NCI-H748 (cell line): ENCODE measurements at regions not wholly inside any gene's neighbourhood (a gene's known extent, or its start where the extent isn't known, plus 50 kb on each side); places are given as distances from the start of the nearest gene placed in this dataset.
A peak's percentile ranks its signal among the peaks of the same experiment; 100 is the strongest.
"Not testable (repeated sequence)": the region's sequence is repeated elsewhere in the genome, so short reads cannot be mapped to it uniquely, and the experiment has no call there.

Source experiments
- DNase-seq: peaks from one replicate; lab custom pipeline; 2025; ENCODE audit not compliant: unreplicated experiment; lab: John Stamatoyannopoulos, UW

DNA sequence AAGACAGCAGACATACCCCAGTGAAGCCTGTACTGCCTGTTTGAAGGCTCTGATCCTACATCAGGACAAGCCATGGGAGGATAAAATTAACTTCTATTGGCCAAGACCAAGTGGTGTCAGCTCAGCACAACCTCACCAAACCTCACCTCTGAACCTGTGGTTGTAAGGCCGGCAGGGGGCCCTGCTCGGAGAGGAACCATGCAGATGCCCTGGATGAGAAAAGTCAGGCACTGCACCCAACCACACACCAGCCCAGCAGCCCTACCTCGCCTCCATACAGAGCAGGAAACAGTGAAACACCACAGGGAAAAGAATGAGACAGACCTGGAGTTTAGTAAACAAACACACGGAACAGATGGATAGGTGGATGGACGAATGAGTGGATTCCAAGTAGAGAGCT, 70.0 kb upstream of the PAX7 start:
- no peak for DNase-seq

DNA sequence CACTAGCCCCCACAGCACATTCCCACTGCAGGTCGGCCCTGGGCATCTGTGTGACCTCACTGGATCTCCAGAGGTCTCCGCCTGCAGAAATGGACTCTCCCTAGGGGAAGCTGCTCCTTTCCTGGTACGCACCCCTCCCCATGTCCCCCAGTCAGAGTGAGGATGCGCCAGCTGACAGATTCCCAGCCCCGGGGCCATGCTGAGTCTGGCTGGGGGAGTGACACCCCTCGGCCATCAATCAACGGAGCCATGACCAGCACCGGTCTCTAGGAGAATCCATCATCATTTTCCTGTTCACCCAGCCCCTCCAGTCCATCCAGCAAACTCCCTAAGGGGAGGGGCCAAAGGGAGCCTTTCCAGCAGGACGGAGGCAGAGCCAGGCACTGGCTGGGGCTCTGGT, 68.7 kb upstream of the PAX7 start:
- DNase-seq, result no peak

DNA sequence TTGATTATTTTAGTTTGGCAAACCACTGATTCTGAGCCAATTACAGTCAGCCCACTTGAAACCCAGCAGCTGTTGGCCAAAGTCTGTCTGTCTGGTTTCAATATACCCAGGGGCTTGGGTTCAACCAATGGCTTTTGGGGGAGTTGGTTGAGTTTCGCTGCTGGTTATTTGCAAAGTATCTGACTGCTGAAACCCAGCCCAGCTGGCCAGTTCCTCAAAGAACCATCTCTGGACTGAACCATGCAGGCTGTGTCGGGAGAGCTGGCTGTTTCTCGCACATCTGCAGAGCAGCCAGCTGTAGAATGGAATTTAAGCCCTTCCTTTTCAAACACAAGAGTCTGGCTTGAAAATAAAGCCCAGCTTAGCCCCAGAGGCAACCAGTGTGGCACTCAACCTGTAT, 66.0 kb upstream of the PAX7 start:
- no peak for DNase-seq

DNA sequence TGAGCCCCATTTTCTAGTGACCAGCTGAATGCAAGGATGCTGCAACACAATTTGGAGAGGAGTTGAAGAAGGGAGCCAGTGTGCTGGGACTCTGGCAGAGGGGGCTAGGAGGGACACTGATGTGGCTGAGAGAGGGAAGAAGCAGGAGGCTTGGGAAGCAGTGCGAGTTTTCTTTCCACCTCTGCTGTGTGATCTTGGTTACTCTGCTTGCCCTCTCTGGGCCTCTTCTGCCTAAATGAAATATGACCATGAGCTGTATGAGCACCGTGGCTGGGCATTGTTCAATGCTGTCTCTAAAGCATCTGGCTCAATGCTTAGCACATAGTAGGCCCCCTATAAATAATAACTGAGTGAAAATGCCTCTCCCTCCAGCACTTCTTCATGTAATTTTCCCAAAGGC, 65.3 kb upstream of the PAX7 start:
- no peak for DNase-seq

DNA sequence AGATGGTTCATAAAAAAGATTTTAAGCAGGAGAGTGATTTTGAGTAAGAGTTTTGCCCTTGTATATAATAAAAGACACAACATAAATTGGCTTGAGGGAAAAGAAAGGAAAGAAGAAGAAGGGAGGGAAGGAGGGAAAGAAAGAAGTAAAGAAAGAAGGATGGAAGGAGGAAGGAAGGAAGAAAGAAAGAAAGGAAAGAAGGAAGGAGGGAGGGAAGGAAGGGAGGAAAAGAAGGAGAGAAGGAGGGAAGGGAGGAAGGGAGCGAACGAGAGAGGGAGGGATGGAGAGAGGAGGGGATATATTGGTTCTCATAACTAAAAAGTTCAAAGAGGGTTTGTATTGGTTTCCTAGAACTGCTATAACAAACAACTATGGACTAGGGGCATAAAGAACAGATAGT, 62.2 kb upstream of the PAX7 start:
- DNase-seq, result no peak

DNA sequence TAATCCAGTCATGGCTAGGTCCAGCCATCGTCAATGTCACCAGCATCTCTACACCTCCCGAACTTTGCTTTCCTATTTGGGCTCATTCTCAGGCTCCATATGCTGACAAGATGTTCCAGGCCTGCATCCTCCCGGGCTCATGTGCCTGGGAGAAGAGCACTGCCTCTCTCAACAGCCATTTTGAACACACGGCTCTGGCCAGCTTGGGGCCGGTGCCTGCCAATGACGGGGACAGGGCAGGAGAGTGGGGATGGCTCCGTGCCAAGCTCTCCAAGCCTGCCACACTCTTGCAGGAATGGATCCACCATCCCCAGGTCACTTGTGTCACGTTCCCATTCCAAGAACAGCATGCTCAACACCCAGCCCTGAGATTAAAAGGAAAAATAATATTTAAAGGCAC, 61.4 kb upstream of the PAX7 start:
- DNase-seq, result no peak

DNA sequence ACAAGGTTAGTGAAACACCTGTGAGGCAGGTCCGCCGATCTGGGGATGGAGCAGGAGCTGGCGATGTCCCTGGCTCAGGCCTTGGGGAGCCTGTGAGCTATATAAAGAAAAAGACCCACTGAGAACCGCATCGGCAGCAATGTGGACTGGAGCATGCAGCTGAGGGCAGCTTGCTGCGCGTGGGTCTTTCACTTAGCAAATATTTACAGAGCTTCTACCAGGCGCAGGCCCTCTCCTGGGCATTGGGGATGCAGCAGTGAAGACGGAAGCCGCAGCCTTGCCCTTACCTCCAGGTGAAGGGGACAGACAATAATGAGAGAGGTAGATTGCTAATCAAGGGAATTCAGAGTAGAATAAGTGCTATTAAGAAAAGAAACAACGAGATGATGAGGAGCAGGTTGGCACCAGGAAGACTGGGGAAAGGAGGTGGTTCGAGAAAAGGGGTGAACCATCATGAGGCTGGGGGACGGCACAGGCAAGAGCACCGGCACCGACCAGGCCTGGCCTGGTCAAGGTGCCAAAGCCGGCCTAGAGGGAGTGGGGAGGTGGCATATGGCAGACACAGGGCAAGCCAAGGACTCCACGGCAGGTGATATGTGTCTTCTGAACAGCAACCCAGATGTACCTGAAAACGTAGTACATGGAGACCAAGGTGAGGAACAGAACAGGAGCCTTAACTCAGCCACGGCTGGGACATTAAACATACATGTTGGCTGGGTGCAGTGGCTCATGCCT, 60.7 kb upstream of the PAX7 start:
- DNase-seq, result peak; percentile 12

DNA sequence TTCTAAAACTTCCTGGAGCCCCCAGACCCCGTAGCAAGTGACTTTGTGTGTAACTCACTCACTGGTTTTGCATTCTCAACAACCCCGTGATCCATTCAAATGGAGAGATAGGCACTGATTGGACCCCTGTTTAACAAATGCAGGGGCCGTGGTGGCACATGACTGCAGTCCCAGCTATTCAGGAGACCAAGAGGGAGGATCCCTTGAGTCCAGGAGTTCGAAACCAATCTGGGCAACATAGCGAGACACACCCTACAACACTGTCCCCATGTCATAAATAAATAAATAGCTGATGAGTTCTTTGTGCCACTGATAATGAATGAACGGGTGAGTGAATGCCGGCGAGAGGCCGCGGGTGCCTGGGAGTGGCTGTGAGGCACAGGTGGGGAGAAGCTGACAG, 59.4 kb upstream of the PAX7 start:
- no peak for DNase-seq

DNA sequence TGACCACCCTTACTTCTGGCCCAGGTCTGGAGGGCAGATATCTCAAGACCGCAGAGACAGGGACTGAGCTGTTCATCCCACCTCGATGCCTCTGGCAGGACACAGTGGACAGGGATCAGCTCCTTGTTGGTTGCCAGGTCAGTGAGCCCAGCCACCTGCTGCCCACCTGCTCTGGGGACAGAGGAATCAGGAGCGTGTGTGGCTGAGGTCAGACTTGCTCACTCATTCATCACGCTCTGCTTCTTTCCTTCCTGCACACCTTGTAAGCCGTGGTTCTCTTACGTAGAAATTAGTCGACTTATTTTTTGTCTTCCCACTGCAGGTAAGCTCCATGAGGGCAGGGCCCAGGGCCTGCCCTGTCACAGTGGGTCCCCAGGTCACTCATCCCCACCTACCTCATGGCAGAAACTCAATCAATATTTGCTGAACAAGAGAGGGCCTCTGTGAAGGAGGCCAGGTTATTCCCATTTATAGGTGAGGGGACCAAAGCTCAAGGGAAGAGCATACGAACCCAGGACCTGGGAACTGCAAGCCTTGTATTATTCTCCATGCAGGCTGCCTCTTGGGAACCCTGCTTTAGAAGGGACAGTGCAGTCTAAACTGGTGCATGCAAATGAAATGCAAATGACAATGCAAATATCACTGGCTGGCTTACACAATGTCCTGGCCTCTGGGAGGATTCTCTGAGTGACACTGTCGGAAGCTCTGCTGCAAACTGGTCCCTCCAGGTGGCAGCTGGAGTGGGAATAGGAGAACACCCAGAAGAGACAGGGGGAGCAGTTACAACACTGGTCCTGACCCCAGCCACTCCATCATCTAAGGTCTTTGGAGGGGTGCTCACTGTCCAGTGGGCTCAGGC, 58.4 kb upstream of the PAX7 start:
- no peak for DNase-seq

DNA sequence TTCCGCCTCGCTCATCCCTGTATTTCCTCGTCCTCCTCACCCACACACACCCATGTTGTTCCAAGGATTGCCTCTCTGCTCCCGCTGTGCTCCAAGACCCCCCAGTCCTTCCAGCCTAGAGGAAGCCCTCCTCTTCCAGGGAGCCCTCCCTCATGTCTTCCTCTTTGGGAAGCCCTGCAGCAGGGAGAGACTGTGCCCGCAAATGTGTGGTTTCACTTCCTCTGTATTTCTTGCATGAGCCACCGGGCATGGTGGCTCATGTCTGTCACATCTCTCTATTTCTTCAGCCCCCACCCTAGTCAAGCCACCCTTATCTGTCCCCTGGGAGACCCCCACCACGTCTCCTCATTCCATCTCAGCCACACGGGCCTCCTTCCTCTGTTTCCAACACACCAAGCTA, 57.5 kb upstream of the PAX7 start:
- no peak for DNase-seq

DNA sequence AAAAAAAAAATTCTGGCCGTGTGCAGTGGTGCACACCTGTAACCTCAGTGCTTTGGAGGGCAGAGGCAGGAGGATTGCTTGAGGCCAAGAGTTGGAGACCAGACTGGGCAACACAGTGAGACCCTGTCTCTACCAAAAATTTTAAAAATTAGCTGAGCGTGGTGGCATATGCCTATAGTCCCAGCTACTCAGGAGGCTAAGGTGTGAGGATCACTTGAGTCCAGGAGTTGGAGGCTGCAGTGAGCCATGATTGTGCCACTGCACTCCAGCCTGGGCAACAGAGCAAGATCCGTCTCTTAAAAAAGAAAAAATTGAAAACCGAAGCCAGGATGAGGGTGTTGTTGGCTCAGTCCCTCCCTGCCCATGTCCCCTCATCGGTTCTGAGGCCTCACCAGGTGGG, 55.9 kb upstream of the PAX7 start:
- no peak for DNase-seq

DNA sequence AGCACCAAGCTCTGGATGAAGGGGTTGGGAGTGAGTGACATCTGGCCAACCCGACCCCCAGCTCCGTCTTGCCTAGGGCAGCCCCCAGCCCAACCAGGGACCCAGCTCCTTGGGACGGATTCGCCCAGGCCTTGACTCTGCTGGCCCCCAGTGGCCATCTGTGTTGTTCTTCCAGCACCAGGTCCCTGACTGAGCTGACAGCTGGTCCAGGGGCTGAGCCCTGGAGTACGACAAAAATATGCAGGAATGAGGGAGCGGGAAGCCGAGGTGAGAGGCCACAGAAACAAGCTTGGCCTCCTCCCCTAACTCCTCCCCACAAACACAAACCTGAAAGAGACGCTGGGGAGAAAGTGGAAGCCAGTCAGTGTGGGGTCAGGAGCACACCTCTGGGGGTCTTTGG, 55.0 kb upstream of the PAX7 start:
- no peak for DNase-seq

DNA sequence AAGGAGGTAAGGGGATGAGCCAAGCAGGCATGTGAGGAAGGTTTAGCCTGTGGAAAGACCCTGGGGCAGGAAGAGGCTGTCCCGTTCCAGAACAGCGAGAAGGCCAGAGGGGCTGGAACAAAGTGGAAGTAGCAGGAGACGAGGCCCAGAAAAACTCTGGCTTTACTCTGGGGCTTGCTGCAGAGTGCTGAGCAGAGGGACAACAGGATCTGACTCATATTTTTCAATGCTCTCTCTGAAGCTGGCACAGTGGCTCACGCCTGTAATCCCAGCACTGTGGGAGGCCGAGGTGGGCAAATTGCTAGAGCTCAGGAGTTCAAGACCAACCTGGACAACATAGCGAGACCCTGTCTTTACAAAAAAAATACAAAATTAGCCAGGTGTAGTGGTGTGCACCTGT, 52.4 kb upstream of the PAX7 start:
- no peak for DNase-seq

DNA sequence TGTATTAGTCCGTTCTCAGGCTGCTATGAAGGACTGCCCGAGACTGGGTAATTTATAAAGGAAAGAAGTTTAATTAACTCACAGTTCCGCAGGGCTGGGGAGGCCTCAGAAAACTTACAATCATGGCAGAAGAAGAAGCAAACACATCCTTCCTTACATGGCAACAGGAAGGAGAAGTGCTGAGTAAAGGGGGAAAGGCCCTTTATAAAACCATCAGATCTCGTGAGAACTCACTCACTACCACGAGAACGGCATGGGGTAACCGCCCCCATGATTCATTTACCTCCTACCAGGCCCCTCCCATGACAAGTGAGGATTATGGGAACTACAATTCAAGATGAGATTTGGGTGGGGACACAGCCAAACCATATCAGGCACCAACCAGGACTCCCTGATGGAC, 51.4 kb upstream of the PAX7 start:
- not testable (repeated sequence) for DNase-seq

DNA sequence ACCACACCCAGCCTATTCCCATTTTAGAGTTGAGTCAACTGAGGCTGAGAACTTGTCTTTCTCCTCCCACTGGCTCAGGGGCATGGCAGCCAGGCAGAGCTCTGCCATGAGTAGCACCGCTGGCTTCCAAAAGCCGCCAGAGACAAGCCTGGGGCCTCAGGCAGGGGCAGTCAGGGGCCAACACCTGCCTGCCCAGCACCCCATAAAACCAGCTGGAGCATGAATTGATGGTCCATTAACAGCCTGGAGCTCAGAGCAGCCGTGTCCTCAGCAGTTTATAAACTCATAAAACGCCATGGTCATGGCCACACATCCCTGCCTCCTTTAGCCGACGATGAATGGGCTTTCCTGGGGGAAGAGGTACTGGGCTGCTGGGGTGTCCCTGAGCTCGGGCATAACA, 50.6 kb upstream of the PAX7 start:
- DNase-seq, result no peak

DNA sequence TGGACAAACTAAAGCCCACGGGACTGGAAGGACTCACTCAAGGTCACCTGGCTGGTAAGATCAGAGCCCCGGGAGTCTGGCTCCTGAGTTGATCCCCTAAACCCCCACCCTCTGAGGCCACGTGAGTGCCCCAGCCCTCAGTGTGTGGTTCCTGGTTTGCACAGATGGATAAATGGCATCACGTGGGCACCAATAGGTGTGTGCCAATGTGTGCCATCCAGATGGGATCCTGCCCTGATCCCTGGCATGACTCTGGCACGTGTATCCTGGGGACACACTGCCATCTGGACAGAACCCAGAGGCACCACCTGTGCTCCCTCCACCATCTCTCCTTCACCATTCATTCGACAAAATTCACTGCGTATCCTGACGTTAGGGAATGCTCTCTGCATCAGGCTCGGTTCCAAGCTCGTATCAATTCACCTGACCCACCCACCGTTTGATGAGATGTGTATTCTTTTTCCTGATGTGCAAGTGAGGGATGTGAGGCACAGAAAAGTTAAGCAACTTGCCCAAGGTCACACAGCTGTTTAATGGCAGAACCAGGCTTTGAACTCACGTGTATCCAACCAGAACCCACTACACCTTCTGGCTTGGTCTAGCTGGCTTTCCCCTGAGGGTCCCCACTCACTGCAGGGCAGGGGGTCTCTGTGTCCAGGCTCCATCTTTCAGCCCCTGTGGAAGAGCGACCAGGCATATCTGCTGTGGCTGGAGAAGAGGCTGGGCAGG, 49.8 kb upstream of the PAX7 start:
- DNase-seq, result no peak
